Activated CD4-positive, CD25-positive, alpha-beta regulatory T cell treated with anti-CD3 and anti-CD28 coated beads, Interleukin-2, amount 50 U/mL, for 24 hours (primary cell): ENCODE measurements at regions not wholly inside any gene's neighbourhood (a gene's known extent, or its start where the extent isn't known, plus 50 kb on each side); places are given as distances from the start of the nearest gene placed in this dataset.
A peak's percentile ranks its signal among the peaks of the same experiment; 100 is the strongest.
"Not testable (repeated sequence)": the region's sequence is repeated elsewhere in the genome, so short reads cannot be mapped to it uniquely, and the experiment has no call there.

Source experiments
- ATAC-seq, 2 donors: fragments of 150-1000 bp; cut with Tn5 transposase; one replicate each; pipeline ENCODE4 v1.10.0; 2021; ENCODE audit warnings: mild to moderate bottlenecking in 1 of 2, moderate library complexity in 1 of 2

GRCh38 chr17:83019376-83019775 is 60.0 kb upstream of the METRNL start:
- no peak for ATAC-seq

DNA sequence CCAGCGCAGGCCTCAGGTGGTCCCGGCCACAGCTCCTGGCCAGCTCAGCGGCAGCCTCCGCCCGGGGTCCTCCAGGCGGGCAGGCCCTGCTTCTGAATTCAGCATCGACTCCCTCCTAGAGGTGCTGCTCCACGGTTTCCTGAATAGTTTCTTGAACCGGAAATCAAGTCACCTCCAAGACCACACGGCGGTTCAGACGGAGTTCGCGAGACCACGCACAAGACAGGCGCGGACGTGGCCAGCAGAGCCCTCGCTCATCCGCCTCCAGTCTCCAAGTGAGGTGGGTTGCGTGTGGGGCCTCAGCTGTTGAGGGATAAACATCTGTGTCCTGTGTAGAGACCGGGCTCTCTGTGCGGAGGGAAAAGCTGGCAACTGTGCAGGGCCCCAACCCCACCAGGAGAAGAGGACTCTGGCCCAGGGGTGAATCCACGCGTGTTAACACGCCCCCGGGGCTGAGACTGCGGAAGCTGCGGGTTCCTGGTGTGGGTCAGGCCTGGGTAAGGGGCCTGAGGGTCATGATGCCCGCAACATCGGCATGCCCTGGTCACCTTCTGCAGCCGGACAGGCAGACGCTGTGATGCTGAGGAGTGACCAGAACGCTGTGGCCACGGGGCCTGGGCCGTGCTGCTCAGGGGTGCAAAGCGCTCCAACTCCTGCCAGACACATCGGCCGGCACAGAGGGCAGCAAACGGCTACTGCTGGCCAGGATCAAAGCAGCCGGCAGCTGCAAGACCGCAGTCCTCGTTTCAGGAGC is 55.0 kb upstream of the METRNL start:
- ATAC-seq: peak in 1 of 2 donors; percentile 17

- ATAC-seq: no peak
Observed at GRCh38 chr17:83025636-83026280, 53.7 kb upstream of the METRNL start.

DNA sequence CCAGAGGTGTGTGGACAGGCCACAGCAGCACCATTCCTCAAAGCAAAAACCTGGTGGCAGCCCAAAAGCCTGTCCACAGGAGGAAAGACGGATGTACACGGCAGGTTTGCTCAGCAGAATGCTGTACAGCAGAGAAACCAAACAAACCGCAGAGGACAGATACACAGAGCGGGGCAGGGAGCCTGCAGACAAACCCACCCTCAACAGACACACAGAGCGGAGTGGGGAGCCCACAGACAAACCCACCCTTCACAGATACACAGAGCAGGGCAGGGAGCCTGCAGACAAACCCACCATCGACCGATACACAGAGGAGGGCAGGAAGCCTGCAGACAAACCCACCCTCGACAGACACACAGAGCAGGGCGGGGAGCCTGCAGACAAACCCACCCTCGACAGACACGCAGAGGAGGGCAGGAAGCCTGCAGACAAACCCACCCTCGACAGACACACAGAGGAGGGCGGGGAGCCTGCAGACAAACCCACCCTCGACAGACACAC is 53.0 kb upstream of the METRNL start:
- no peak for ATAC-seq

DNA sequence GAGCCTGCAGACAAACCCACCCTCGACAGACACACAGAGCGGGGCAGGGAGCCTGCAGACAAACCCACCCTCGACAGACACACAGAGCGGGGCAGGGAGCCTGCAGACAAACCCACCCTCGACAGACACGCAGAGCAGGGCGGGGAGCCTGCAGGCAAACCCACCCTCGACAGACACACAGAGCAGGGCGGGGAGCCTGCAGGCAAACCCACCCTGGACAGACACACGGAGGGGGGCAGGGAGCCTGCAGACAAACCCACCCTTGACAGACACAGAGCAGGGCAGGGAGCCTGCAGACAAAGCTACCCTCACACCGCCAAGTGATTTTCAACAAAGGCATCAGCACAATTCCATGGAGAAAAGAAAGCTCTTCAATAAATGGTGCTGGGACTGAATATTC is 52.5 kb upstream of the METRNL start:
- not testable (repeated sequence) for ATAC-seq

DNA sequence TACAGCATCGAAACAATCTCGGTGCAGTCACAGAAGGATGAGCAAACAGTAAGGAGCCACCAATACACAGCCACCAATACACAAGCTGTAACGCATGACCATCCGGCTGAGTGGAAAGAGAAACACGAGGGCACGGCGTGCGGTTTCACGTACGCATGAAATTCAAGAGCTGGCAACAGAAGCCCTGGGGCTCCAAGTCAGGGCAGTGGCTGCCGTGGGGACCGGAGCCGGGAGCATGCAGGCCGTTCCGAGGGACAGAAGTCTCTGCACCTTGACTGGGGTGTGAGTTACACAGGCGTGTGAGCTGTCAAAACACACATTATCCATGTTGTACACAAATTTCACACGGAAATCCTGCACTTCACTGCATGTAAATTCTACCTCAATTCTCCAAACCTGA is 50.6 kb upstream of the METRNL start:
- no peak for ATAC-seq

DNA sequence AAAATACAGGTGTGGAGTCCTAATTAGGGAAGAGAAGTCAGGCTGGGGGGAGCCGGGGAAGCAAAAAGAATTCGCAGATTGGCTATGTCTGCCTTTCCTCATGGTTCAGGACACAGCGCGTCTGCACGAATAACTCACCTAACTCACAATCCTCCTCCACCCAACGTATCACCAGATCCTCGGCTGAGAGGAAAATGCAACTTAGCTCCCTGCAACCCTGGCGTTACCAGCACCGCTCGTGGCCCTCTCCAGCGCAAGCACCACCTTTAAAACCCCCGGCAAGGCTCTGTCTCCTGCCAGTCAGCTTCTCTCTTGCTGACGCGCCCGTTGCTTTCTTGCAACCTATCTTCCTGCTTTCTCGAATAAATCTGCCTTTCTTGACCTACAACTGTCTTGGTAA is 49.8 kb upstream of the METRNL start:
- no peak for ATAC-seq
